ENCODE measurements at regions not wholly inside any gene's neighbourhood (a gene's known extent, or its start where the extent isn't known, plus 50 kb on each side); places are given as distances from the start of the nearest gene placed in this dataset.

DNA sequence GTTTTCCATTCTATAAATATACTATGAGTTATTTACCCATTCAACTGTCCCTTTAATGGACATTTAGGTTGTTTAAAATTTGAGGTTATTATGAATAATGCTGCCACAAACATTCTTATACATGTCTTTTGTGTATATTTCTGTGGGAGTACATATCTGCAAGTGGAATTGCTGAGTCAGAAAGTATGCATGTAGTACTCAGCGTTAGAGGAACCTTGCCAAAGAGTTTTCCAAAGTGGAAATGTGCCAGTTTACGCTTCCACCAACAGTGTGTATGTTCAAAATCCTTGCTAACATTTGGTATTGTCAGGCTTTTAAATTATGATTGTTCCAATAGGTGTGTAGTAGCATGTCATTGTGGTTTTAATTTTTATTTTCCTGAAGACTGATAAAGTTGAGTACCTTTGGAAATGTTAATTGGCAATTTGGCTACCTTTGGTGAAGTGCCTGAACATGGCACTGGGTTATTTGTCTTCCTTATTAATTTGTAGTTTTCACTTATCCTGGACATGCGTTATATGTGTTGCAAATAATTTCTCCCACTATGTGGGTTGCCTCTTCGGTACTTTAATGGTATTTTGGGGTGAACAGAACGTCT, 341.2 kb downstream of the CD83 start:
- TF ChIP-seq, protein P1, sequence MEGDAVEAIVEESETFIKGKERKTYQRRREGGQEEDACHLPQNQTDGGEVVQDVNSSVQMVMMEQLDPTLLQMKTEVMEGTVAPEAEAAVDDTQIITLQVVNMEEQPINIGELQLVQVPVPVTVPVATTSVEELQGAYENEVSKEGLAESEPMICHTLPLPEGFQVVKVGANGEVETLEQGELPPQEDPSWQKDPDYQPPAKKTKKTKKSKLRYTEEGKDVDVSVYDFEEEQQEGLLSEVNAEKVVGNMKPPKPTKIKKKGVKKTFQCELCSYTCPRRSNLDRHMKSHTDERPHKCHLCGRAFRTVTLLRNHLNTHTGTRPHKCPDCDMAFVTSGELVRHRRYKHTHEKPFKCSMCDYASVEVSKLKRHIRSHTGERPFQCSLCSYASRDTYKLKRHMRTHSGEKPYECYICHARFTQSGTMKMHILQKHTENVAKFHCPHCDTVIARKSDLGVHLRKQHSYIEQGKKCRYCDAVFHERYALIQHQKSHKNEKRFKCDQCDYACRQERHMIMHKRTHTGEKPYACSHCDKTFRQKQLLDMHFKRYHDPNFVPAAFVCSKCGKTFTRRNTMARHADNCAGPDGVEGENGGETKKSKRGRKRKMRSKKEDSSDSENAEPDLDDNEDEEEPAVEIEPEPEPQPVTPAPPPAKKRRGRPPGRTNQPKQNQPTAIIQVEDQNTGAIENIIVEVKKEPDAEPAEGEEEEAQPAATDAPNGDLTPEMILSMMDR (IDR thresholded peaks at IDR 0.05) = no peak
- TF ChIP-seq POLR2A (IDR thresholded peaks at IDR 0.05) = no peak

Measured in body of pancreas (tissue), 4 donors.